Osteocyte (in vitro differentiated cells): ENCODE measurements at regions not wholly inside any gene's neighbourhood (a gene's known extent, or its start where the extent isn't known, plus 50 kb on each side); places are given as distances from the start of the nearest gene placed in this dataset.

Experiments
- DNase-seq: peaks from one replicate; pipeline ENCODE4 v3.0.0; 2021; ENCODE audit warnings: mixed read lengths; ENCODE audit not compliant: unreplicated experiment; ENCODE audit errors: extremely low spot score
- H3K27ac Mint-ChIP-seq: one replicate; pipeline ENCODE4 v1.8.0; 2021; ENCODE audit warnings: mild to moderate bottlenecking, mixed read lengths; ENCODE audit not compliant: unreplicated experiment
- H3K27me3 Mint-ChIP-seq: one replicate; pipeline ENCODE4 v1.8.0; 2021; ENCODE audit warnings: mixed read lengths; ENCODE audit not compliant: unreplicated experiment
- H3K36me3 Mint-ChIP-seq: one replicate; pipeline ENCODE4 v1.8.0; 2021; ENCODE audit warnings: mixed read lengths; ENCODE audit not compliant: unreplicated experiment
- H3K4me1 Mint-ChIP-seq: one replicate; pipeline ENCODE4 v1.8.0; 2021; ENCODE audit warnings: mixed read lengths; ENCODE audit not compliant: unreplicated experiment
- H3K4me3 Mint-ChIP-seq: one replicate; pipeline ENCODE4 v1.8.0; 2021; ENCODE audit warnings: mild to moderate bottlenecking, moderate library complexity, mixed read lengths; ENCODE audit not compliant: unreplicated experiment
- H3K9me3 Mint-ChIP-seq: one replicate; pipeline ENCODE4 v1.8.0; 2021; ENCODE audit warnings: mixed read lengths; ENCODE audit not compliant: unreplicated experiment
- TF ChIP-seq, protein P1 (sequence below): fragments of 200-600 bp; sonication (generic); IDR thresholded peaks from 2 replicates; pipeline ENCODE4 v1.5.0; 2021; ENCODE audit warnings: antibody characterized with exemption, mild to moderate bottlenecking, moderate library complexity

DNA sequence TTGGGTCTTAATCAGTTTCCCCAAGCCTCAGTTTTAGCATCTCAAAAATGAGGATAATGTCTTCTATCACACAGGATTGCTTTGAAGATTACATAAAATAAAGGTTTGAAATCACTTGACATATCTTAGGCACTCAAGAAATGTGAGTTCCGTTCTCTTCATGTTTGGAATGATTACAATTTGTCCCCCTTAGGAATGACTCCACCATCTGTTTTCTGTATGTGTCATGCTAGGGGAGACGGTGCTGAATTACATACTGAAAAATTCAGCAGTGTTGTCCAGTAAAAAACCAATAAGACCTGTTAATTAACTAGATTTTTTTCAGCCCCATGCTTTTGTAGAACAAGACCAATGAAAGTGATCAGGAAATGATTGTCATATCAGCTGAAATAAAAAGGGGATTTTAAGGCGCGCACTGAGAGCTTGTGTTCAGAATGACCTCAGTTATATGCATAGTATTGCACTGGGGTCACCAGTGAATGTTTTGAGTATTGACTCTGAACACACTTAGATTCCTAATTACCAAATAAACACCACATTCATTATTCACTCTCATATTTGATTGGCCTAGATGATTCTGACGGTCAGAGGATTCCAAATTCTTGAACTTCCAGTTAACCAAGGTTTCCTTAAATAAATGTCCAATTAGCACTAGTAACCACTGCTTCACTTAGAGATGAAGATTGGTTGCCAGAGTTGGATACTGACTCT is 114.5 kb upstream of the KCNK2 start:
- no peak overlapping the region for H3K4me3 Mint-ChIP-seq
- TF ChIP-seq, protein P1, sequence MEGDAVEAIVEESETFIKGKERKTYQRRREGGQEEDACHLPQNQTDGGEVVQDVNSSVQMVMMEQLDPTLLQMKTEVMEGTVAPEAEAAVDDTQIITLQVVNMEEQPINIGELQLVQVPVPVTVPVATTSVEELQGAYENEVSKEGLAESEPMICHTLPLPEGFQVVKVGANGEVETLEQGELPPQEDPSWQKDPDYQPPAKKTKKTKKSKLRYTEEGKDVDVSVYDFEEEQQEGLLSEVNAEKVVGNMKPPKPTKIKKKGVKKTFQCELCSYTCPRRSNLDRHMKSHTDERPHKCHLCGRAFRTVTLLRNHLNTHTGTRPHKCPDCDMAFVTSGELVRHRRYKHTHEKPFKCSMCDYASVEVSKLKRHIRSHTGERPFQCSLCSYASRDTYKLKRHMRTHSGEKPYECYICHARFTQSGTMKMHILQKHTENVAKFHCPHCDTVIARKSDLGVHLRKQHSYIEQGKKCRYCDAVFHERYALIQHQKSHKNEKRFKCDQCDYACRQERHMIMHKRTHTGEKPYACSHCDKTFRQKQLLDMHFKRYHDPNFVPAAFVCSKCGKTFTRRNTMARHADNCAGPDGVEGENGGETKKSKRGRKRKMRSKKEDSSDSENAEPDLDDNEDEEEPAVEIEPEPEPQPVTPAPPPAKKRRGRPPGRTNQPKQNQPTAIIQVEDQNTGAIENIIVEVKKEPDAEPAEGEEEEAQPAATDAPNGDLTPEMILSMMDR = no peak
- no peaks in the 10 kb centered on the region for H3K9me3 Mint-ChIP-seq
- H3K36me3 Mint-ChIP-seq = no peaks in the 10 kb centered on the region
- no peak for DNase-seq
- H3K4me1 Mint-ChIP-seq = peaks cover 10% of the 10 kb centered on the region
- no peak overlapping the region for H3K27ac Mint-ChIP-seq
- no peaks in the 10 kb centered on the region for H3K27me3 Mint-ChIP-seq

- TF ChIP-seq, protein P1 = no peak
- no peaks in the 10 kb centered on the region for H3K36me3 Mint-ChIP-seq
- no peak for DNase-seq
- H3K27ac Mint-ChIP-seq = no peak overlapping the region
- H3K4me3 Mint-ChIP-seq = no peak overlapping the region
- H3K4me1 Mint-ChIP-seq = peaks cover 10% of the 10 kb centered on the region
- H3K27me3 Mint-ChIP-seq = no peaks in the 10 kb centered on the region
- H3K9me3 Mint-ChIP-seq = no peaks in the 10 kb centered on the region
These were observed 112.5 kb upstream of the KCNK2 start for GRCh38 chr1:214970016-214970415.

GRCh38 chr1:214971071-214971470 is 111.5 kb upstream of the KCNK2 start:
- Mint-ChIP-seq H3K4me1 (peaks cover 10% of the 10 kb centered on the region), H3K9me3 (no peaks in the 10 kb centered on the region), H3K36me3 (no peaks in the 10 kb centered on the region), H3K4me3 (no peak overlapping the region), H3K27ac (no peak overlapping the region), H3K27me3 (no peaks in the 10 kb centered on the region)
- no peak for DNase-seq
- TF ChIP-seq, protein P1 = no peak

DNA sequence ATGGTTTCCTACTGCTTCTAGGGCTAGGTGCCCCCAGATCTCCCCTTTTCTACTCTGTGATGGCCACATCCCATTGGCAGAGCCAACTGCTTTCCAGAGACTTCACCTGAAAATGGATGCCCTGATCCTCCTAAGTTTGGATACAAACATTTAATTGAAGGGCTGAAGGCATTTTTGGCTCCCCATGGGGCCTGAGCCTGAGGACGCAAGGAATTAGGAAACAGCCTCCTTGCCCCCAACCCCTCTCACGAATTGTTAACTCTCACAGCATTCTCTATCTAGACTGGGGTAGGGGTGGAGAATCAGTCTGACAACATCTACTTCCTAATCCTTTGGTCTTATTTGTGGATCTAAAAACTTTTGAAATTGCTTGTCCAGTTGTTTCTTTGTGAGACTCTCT is 108.5 kb upstream of the KCNK2 start:
- no peak overlapping the region for H3K4me3 Mint-ChIP-seq
- H3K9me3 Mint-ChIP-seq = no peaks in the 10 kb centered on the region
- DNase-seq = no peak
- H3K36me3 Mint-ChIP-seq = no peaks in the 10 kb centered on the region
- H3K27me3 Mint-ChIP-seq = no peaks in the 10 kb centered on the region
- TF ChIP-seq, protein P1 = no peak
- no peak overlapping the region for H3K27ac Mint-ChIP-seq
- peaks cover 21% of the 10 kb centered on the region for H3K4me1 Mint-ChIP-seq

DNA sequence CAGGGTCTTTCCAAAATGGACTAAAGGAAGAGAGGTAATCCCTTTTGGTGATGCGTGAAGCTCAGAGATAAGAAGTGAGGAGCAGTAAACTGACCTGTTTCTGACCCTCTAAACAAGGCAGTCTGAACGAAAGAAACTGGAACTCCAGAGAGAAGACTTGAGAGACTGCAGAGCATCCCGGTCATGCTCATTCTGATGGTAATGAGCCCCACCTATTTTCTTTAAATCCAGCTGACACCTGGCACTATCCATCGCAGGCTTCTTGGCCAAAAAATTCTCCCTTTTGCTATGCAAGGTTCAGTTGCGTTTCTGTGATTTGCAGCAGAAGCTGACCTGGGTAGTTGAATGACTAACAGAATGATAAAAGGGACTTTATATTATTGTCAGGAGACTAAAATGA is 105.9 kb upstream of the KCNK2 start:
- no peaks in the 10 kb centered on the region for H3K27me3 Mint-ChIP-seq
- no peak overlapping the region for H3K27ac Mint-ChIP-seq
- TF ChIP-seq, protein P1 = no peak
- no peaks in the 10 kb centered on the region for H3K9me3 Mint-ChIP-seq
- no peak for DNase-seq
- H3K4me1 Mint-ChIP-seq = peaks cover 21% of the 10 kb centered on the region
- no peaks in the 10 kb centered on the region for H3K36me3 Mint-ChIP-seq
- no peak overlapping the region for H3K4me3 Mint-ChIP-seq
